PC-9 (cell line): ENCODE measurements at regions not wholly inside any gene's neighbourhood (a gene's known extent, or its start where the extent isn't known, plus 50 kb on each side); places are given as distances from the start of the nearest gene placed in this dataset.

ENCODE experiments used
- BruUV-seq: library from RNA; stranded (reverse); fragments of 400-500 nt; replicated peaks from 2 replicates; lab custom pipeline; 2021; lab: Mats Ljungman, UMichigan
- CTCF ChIA-PET: fragments of 300-600 bp; sonication (Branson Sonifier 250); formaldehyde crosslinking; loops from one replicate; lab custom pipeline; 2022; ENCODE audit warnings: antibody characterized with exemption; lab: Charles Lee
- POLR2A ChIA-PET: fragments of 300-600 bp; sonication (Branson Sonifier 250); formaldehyde crosslinking; loops from one replicate; lab custom pipeline; 2022; ENCODE audit warnings: antibody characterized with exemption; ENCODE audit not compliant: unreplicated experiment; lab: Charles Lee
- DNase-seq, 2 experiments: peaks; one replicate each; pipeline versions ENCODE4 v3.0.0 to v3.0.0-alpha.2; 2015 to 2022; ENCODE audit warnings: mixed read lengths in 1 of 2
- H2AFZ ChIP-seq: fragments of 200-600 bp; sonication (generic); 2 replicates; pipeline ENCODE4 v1.8.1; 2017; ENCODE audit warnings: antibody characterized with exemption
- H3F3A ChIP-seq: fragments of 200-600 bp; sonication (generic); 2 replicates; pipeline ENCODE4 v1.8.1; 2017; ENCODE audit warnings: antibody characterized with exemption, mild to moderate bottlenecking, low read depth; ENCODE audit not compliant: insufficient read depth
- H3K27ac ChIP-seq: fragments of 200-600 bp; sonication (generic); 2 replicates; pipeline ENCODE4 v1.6.1; 2016; ENCODE audit warnings: mixed run types
- H3K27me3 ChIP-seq: fragments of 200-600 bp; sonication (generic); 2 replicates; pipeline ENCODE4 v1.6.1; 2016; ENCODE audit warnings: low read depth, mixed run types; ENCODE audit not compliant: insufficient read depth
- H3K36me3 ChIP-seq: fragments of 200-600 bp; sonication (generic); 2 replicates; pipeline ENCODE4 v1.6.1; 2016; ENCODE audit warnings: low read depth, mixed run types
- H3K4me1 ChIP-seq: fragments of 200-600 bp; sonication (generic); replicated peaks from 2 replicates; pipeline ENCODE4 v1.6.1; 2016; ENCODE audit warnings: mixed run types; ENCODE audit not compliant: insufficient read depth
- H3K4me2 ChIP-seq: fragments of 200-600 bp; sonication (generic); 2 replicates; pipeline ENCODE4 v1.6.1; 2017; ENCODE audit warnings: mixed run types
- H3K4me3 ChIP-seq: fragments of 200-600 bp; sonication (generic); 2 replicates; pipeline ENCODE4 v1.6.1; 2016; ENCODE audit warnings: mixed run types
- H3K79me2 ChIP-seq: fragments of 200-600 bp; sonication (generic); 2 replicates; pipeline ENCODE4 v1.6.1; 2017; ENCODE audit warnings: low read depth, mixed run types
- H3K9me2 ChIP-seq: fragments of 200-600 bp; sonication (generic); 2 replicates; pipeline ENCODE4 v1.8.1; 2017; ENCODE audit warnings: mild to moderate bottlenecking; ENCODE audit not compliant: insufficient read depth
- H3K9me3 ChIP-seq: fragments of 200-600 bp; sonication (generic); 2 replicates; pipeline ENCODE4 v1.8.1; 2016; ENCODE audit warnings: low read depth; ENCODE audit not compliant: insufficient read depth
- H4K20me1 ChIP-seq: fragments of 200-600 bp; sonication (generic); 2 replicates; pipeline ENCODE4 v1.8.1; 2017; ENCODE audit not compliant: insufficient read depth
- EZH2 ChIP-seq: fragments of 200-600 bp; sonication (generic); IDR thresholded peaks from 2 replicates; pipeline ENCODE4 v1.8.0; 2017; ENCODE audit warnings: antibody characterized with exemption, low read depth
- intact Hi-C: fragments of 100-400 bp; cut with micrococcal nuclease; formaldehyde crosslinking; loops from one replicate; pipeline ENCODE4 v1.10.0; 2022; ENCODE audit not compliant: unreplicated experiment
- TF ChIP-seq, protein P1 (sequence below): fragments of 200-600 bp; sonication (generic); conservative IDR thresholded peaks from 2 replicates; pipeline ENCODE4 v1.6.1; 2017; ENCODE audit warnings: mixed run types, antibody characterized with exemption, mild to moderate bottlenecking, moderate library complexity

DNA sequence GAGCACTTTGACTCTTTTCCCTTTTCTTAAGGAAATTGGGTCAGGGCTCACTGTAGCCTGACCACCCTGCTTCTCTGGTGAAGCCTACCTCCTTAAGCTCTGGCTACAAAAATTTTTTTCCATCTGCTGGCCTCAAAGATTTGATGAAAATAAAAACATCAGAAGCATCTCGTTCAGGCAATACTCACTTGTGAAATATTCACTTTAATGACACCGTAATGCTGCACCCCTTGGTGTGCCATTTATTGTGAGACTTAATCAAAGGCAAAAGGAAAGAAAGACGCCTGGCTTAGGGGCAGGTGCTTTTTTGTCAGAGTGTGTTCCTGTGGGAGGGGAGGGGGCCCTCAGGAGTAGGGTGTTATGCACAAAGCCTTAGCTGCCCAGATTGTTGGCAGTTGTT, 155.0 kb upstream of the TMPO start:
- Histone ChIP-seq H3K36me3 (no peaks in the 10 kb centered on the region), H3K79me2 (no peaks in the 10 kb centered on the region), H3K4me3 (no peak overlapping the region), H2AFZ (no peak overlapping the region), H3K9me3 (no peaks in the 10 kb centered on the region), H3K9me2 (no peaks in the 10 kb centered on the region), H3K27me3 (peaks cover 54% of the 10 kb centered on the region), H3F3A (no peaks in the 10 kb centered on the region), H4K20me1 (no peaks in the 10 kb centered on the region), H3K4me2 (no peak overlapping the region), H3K27ac (no peak overlapping the region), H3K4me1 (no peaks in the 10 kb centered on the region)
- CTCF ChIA-PET: no interaction called here
- POLR2A ChIA-PET: no interaction called here
- BruUV-seq: no TSS peak
- no peak for DNase-seq
- TF ChIP-seq EZH2: no peak
- TF ChIP-seq, protein P1, sequence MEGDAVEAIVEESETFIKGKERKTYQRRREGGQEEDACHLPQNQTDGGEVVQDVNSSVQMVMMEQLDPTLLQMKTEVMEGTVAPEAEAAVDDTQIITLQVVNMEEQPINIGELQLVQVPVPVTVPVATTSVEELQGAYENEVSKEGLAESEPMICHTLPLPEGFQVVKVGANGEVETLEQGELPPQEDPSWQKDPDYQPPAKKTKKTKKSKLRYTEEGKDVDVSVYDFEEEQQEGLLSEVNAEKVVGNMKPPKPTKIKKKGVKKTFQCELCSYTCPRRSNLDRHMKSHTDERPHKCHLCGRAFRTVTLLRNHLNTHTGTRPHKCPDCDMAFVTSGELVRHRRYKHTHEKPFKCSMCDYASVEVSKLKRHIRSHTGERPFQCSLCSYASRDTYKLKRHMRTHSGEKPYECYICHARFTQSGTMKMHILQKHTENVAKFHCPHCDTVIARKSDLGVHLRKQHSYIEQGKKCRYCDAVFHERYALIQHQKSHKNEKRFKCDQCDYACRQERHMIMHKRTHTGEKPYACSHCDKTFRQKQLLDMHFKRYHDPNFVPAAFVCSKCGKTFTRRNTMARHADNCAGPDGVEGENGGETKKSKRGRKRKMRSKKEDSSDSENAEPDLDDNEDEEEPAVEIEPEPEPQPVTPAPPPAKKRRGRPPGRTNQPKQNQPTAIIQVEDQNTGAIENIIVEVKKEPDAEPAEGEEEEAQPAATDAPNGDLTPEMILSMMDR: no peak
- intact Hi-C loops: no loop called here

DNA sequence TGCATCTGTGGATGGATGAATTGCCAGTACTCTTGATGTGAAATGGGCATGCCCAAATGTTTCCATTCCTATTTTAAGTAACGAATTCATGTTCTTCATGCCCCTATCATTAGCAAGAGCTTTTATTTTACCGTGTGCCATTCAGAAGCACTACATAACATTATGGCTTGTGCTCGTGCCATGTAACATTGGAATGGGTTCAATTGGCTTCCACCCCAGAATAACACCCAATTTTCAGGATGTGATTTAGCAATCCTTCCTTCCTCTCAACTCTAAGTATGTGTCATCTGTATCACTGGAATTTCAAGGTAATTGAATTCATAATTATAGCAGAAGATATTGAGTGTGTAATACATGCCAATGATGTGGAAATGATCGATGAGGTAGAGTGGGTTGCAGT, 145.8 kb upstream of the TMPO start:
- no peak for TF ChIP-seq EZH2
- TF ChIP-seq, protein P1: no peak
- Histone ChIP-seq H3K4me3 (no peak overlapping the region), H3K27me3 (peaks cover 53% of the 10 kb centered on the region), H3K9me3 (no peaks in the 10 kb centered on the region), H3K27ac (no peak overlapping the region), H3F3A (no peaks in the 10 kb centered on the region), H3K4me1 (no peaks in the 10 kb centered on the region), H3K79me2 (no peaks in the 10 kb centered on the region), H3K9me2 (no peaks in the 10 kb centered on the region), H3K36me3 (no peaks in the 10 kb centered on the region), H4K20me1 (no peaks in the 10 kb centered on the region), H3K4me2 (no peak overlapping the region), H2AFZ (no peak overlapping the region)
- ChIA-PET POLR2A (no interaction called here), CTCF (no interaction called here)
- no TSS peak for BruUV-seq
- no peak for DNase-seq
- intact Hi-C loops: no loop called here

DNA sequence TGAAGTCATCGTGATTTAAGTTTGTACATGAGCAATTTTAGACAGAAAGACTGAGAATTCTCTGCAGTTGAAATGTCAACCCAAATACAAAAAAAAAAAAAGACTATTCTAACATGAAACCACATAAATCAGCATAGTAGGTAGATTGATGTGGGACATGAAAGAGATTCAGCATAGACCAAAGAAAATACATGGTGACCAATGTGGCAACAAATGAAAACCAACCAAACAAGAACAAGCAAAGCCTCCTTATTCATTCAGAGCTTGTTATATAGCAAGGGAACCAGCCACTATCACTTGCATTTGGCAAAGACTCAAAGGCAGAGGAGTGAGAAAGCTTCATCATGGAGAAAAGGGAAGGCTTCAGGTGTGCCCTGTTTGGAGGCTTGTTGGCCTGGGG, 144.4 kb upstream of the TMPO start:
- H3K27me3 ChIP-seq: peaks cover 54% of the 10 kb centered on the region
- H3K9me3 ChIP-seq: no peaks in the 10 kb centered on the region
- no peak overlapping the region for H3K4me3 ChIP-seq
- no TSS peak for BruUV-seq
- no peaks in the 10 kb centered on the region for H3K9me2 ChIP-seq
- H3K4me2 ChIP-seq: no peak overlapping the region
- H2AFZ ChIP-seq: no peak overlapping the region
- ChIA-PET CTCF (no interaction called here), POLR2A (no interaction called here)
- H4K20me1 ChIP-seq: no peaks in the 10 kb centered on the region
- no peaks in the 10 kb centered on the region for H3F3A ChIP-seq
- TF ChIP-seq, protein P1: no peak
- TF ChIP-seq EZH2: no peak
- H3K27ac ChIP-seq: no peak overlapping the region
- no peaks in the 10 kb centered on the region for H3K4me1 ChIP-seq
- no peaks in the 10 kb centered on the region for H3K36me3 ChIP-seq
- H3K79me2 ChIP-seq: no peaks in the 10 kb centered on the region
- intact Hi-C loops: no loop called here
- DNase-seq: no peak
